ENCODE measurements at regions not wholly inside any gene's neighbourhood (a gene's known extent, or its start where the extent isn't known, plus 50 kb on each side); places are given as distances from the start of the nearest gene placed in this dataset.
"Not testable (repeated sequence)": the region's sequence is repeated elsewhere in the genome, so short reads cannot be mapped to it uniquely, and the experiment has no call there.

GRCh38 chr21:14284481-14284880 is 68.5 kb downstream of the RBM11 start:
- H3K23ac ChIP-seq (ENCODE audit: insufficient read length, low read depth, low read length) = no peak overlapping the region
- no peak overlapping the region for H3K4me3 Mint-ChIP-seq
- H2AK5ac ChIP-seq (ENCODE audit: insufficient read length, low read length) = no peak overlapping the region
- H3K18ac ChIP-seq (ENCODE audit: insufficient read length, low read depth, low read length) = no peak overlapping the region
- no peak overlapping the region for H2BK15ac ChIP-seq (ENCODE audit: low read depth, low read length)
- no peak overlapping the region for H4K5ac ChIP-seq (ENCODE audit: insufficient read length, low read depth, low read length)
- H3T11ph ChIP-seq (ENCODE audit: low read length) = no peak overlapping the region
- H3K79me1 ChIP-seq (ENCODE audit: insufficient read depth, low read depth, low read length, poor library complexity, severe bottlenecking) = no peaks in the 10 kb centered on the region
- no peaks in the 10 kb centered on the region for H4K20me1 ChIP-seq (ENCODE audit: control insufficient read depth, insufficient read depth, insufficient read length)
- no peak for DNase-seq
- no peak overlapping the region for H3K9ac ChIP-seq (ENCODE audit: extremely low read depth, insufficient read length, low read length)
- no peak overlapping the region for H3K4me2 ChIP-seq (ENCODE audit: insufficient read depth, insufficient read length, low read length)
- no peak overlapping the region for H2BK12ac ChIP-seq (ENCODE audit: insufficient read length, low read depth, low read length)
- H2BK120ac ChIP-seq (ENCODE audit: low read depth, low read length, poor library complexity, severe bottlenecking) = no peak overlapping the region
- H3K27me3 ChIP-seq (ENCODE audit: insufficient read depth, low read length) = no peaks in the 10 kb centered on the region
- H3K79me2 ChIP-seq (ENCODE audit: insufficient read depth, low read length) = no peaks in the 10 kb centered on the region
- TF ChIP-seq, protein P1, sequence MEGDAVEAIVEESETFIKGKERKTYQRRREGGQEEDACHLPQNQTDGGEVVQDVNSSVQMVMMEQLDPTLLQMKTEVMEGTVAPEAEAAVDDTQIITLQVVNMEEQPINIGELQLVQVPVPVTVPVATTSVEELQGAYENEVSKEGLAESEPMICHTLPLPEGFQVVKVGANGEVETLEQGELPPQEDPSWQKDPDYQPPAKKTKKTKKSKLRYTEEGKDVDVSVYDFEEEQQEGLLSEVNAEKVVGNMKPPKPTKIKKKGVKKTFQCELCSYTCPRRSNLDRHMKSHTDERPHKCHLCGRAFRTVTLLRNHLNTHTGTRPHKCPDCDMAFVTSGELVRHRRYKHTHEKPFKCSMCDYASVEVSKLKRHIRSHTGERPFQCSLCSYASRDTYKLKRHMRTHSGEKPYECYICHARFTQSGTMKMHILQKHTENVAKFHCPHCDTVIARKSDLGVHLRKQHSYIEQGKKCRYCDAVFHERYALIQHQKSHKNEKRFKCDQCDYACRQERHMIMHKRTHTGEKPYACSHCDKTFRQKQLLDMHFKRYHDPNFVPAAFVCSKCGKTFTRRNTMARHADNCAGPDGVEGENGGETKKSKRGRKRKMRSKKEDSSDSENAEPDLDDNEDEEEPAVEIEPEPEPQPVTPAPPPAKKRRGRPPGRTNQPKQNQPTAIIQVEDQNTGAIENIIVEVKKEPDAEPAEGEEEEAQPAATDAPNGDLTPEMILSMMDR (conservative IDR thresholded peaks at IDR 0.05) = no peak
- no peaks in the 10 kb centered on the region for H3K9me3 ChIP-seq (ENCODE audit: control insufficient read depth, low read depth, low read length)
- no peak overlapping the region for H3K27ac Mint-ChIP-seq
- peaks cover 18 to 45% of the 10 kb centered on the region in 2 experiments for H3K4me1 Mint-ChIP-seq
- no peak overlapping the region for H3K27ac ChIP-seq (ENCODE audit: insufficient read length, low read depth, low read length)
- peaks cover 7 to 11% of the 10 kb centered on the region in 2 experiments; a peak in 4 of 5 replicates for H3K9me3 Mint-ChIP-seq
- H2AFZ ChIP-seq (ENCODE audit: low read length) = no peak overlapping the region
- WGBS (ENCODE audit: extremely low coverage, insufficient read length, low lambda C conversion rate) = no CpG with 5 or more reads among the region's 3 CpGs
- no peak overlapping the region for H4K91ac ChIP-seq (ENCODE audit: insufficient read length, low read depth, low read length)
- H2BK20ac ChIP-seq (ENCODE audit: low read depth, low read length, poor library complexity, severe bottlenecking) = no peak overlapping the region
- no peak overlapping the region for H4K8ac ChIP-seq (replicated peaks; ENCODE audit: insufficient read length, low read depth, low read length)
- H3K27me3 Mint-ChIP-seq (ENCODE audit: low read depth) = no peaks in the 10 kb centered on the region
- no peak overlapping the region for H3K4ac ChIP-seq (ENCODE audit: low read depth, low read length)
- H3K23me2 ChIP-seq (ENCODE audit: insufficient read length, low read depth, low read length, poor library complexity, severe bottlenecking) = peaks cover 5% of the 10 kb centered on the region
- no peak overlapping the region for H3K56ac ChIP-seq (ENCODE audit: insufficient read length, low read depth, low read length)
- no peak overlapping the region for H3K14ac ChIP-seq (ENCODE audit: insufficient read depth, low read length)
- H3K36me3 Mint-ChIP-seq (ENCODE audit: insufficient read depth in 1 of 3, low read depth in 3 of 3) = peaks cover 0 to 7% (median 2%) of the 10 kb centered on the region in 3 experiments; a peak in 3 of 7 replicates
- H3K4me1 ChIP-seq (ENCODE audit: insufficient read depth, low read length) = no peaks in the 10 kb centered on the region
- H2BK5ac ChIP-seq (ENCODE audit: insufficient read length, low read length) = no peak overlapping the region

DNA sequence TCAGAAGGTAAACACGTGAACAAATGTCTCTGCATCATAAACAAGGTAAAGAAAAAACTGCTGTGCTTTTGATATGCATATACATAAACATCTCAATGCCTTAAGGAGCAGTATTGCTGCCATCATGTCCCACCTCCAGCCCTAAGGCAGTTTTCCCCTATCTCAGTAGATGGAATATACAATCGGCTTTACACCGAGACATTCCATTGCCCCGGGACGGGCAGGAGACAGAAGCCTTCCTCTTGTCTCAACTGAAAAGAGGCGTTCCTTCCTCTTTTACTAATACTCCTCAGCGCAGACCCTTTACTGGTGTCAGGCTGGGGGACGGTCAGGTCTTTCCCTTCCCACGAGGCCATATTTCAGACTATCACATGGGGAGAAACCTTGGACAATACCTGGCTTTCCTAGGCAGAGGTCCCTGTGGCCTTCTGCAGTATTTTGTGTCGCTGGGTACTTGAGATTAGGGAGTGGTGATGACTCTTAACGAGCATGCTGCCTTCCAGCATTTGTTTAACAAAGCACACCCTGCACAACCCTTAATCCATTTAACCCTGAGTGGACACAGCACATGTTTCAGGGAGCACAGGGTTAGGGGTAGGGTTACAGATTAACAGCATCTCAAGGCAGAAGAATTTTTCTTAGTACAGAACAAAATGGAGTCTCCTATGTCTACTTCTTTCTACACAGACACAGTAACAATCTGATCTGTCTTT is 65.4 kb downstream of the RBM11 start:
- not testable (repeated sequence) for H3T11ph ChIP-seq (ENCODE audit: low read length); H2BK20ac ChIP-seq (ENCODE audit: low read depth, low read length, poor library complexity, severe bottlenecking); H3K79me1 ChIP-seq (ENCODE audit: insufficient read depth, low read depth, low read length, poor library complexity, severe bottlenecking); H4K20me1 ChIP-seq (ENCODE audit: control insufficient read depth, insufficient read depth, insufficient read length); H3K14ac ChIP-seq (ENCODE audit: insufficient read depth, low read length); H3K4ac ChIP-seq (ENCODE audit: low read depth, low read length); H3K23me2 ChIP-seq (ENCODE audit: insufficient read length, low read depth, low read length, poor library complexity, severe bottlenecking); H2AK5ac ChIP-seq (ENCODE audit: insufficient read length, low read length); H3K23ac ChIP-seq (ENCODE audit: insufficient read length, low read depth, low read length); H2BK15ac ChIP-seq (ENCODE audit: low read depth, low read length); H2BK5ac ChIP-seq (ENCODE audit: insufficient read length, low read length); H2BK120ac ChIP-seq (ENCODE audit: low read depth, low read length, poor library complexity, severe bottlenecking); H3K79me2 ChIP-seq (ENCODE audit: insufficient read depth, low read length); H3K27me3 Mint-ChIP-seq (ENCODE audit: low read depth); H3K27me3 ChIP-seq (ENCODE audit: insufficient read depth, low read length); H3K4me1 ChIP-seq (ENCODE audit: insufficient read depth, low read length); H4K91ac ChIP-seq (ENCODE audit: insufficient read length, low read depth, low read length); H4K5ac ChIP-seq (ENCODE audit: insufficient read length, low read depth, low read length); H3K9me3 ChIP-seq (ENCODE audit: control insufficient read depth, low read depth, low read length); H3K9ac ChIP-seq (ENCODE audit: extremely low read depth, insufficient read length, low read length); H3K36me3 Mint-ChIP-seq (ENCODE audit: insufficient read depth in 1 of 3, low read depth in 3 of 3); H3K27ac ChIP-seq (ENCODE audit: insufficient read length, low read depth, low read length); H4K8ac ChIP-seq (replicated peaks; ENCODE audit: insufficient read length, low read depth, low read length); H3K56ac ChIP-seq (ENCODE audit: insufficient read length, low read depth, low read length); H2BK12ac ChIP-seq (ENCODE audit: insufficient read length, low read depth, low read length); H3K18ac ChIP-seq (ENCODE audit: insufficient read length, low read depth, low read length)
- peak; percentile 65 for DNase-seq
- no CpG with 5 or more reads among the region's 11 CpGs for whole genome bisulfite sequencing (ENCODE audit: extremely low coverage, insufficient read length, low lambda C conversion rate)
- peak overlapping the region; percentile 27 to 96 (median 60); a peak in 3 of 7 replicates for H3K27ac Mint-ChIP-seq
- peaks cover 18 to 40% of the 10 kb centered on the region in 2 experiments for H3K4me1 Mint-ChIP-seq
- Histone ChIP-seq H2AFZ (ENCODE audit: low read length) (peak overlapping the region; percentile 5), H3K4me2 (ENCODE audit: insufficient read depth, insufficient read length, low read length) (peak overlapping the region; percentile 75)
- H3K4me3 Mint-ChIP-seq = peak overlapping the region; percentile 26 to 59
- H3K9me3 Mint-ChIP-seq = peaks cover 7 to 14% of the 10 kb centered on the region in 2 experiments; a peak in 4 of 5 replicates

Measured in H9 (cell line).